Breast epithelium (tissue), 4 donors: ENCODE measurements at regions not wholly inside any gene's neighbourhood (a gene's known extent, or its start where the extent isn't known, plus 50 kb on each side); places are given as distances from the start of the nearest gene placed in this dataset.
"Not testable (repeated sequence)": the region's sequence is repeated elsewhere in the genome, so short reads cannot be mapped to it uniquely, and the experiment has no call there.

Experiments used
- DNase-seq, 2 donors: peaks; one replicate each; pipeline ENCODE4 v3.0.0-alpha.2; 2019; ENCODE audit warnings: low spot score in 2 of 2
- H3K27ac ChIP-seq, 2 donors: fragments of 200-600 bp; sonication (generic) in 1 of 2; one replicate each; pipeline ENCODE4 v1.5.1; 2016 to 2019; ENCODE audit warnings: mild to moderate bottlenecking in 1 of 2
- H3K27me3 ChIP-seq, 2 donors: fragments of 200-600 bp; sonication (generic) in 1 of 2; one replicate each; pipeline versions ENCODE4 v1.5.1 to v1.6.0; 2017 to 2019; ENCODE audit warnings: control low read depth in 1 of 2, mild to moderate bottlenecking in 1 of 2
- H3K36me3 ChIP-seq: fragments of 200-600 bp; one replicate; pipeline ENCODE4 v1.5.1; 2019
- H3K4me1 ChIP-seq, 2 donors: fragments of 200-600 bp; sonication (generic); one replicate each; pipeline ENCODE4 v1.5.1; 2016 to 2019; ENCODE audit warnings: control low read depth in 1 of 2
- H3K4me3 ChIP-seq, 3 donors: fragments of 200-600 bp; sonication (generic); 1 replicate in 2 of 3; 2 replicates in 1 of 3; pipeline ENCODE4 v1.5.1; 2016 to 2019; ENCODE audit warnings: mild to moderate bottlenecking in 3 of 3, moderate library complexity in 2 of 3
- H3K9me3 ChIP-seq, 2 donors: fragments of 200-600 bp; sonication (generic) in 1 of 2; one replicate each; pipeline ENCODE4 v1.5.1; 2016 to 2019; ENCODE audit warnings: control low read depth in 1 of 2
- POLR2A ChIP-seq: fragments of 450-650 bp; IDR thresholded peaks from one replicate; pipeline ENCODE4 v1.6.1; 2016; ENCODE audit warnings: antibody characterized with exemption, mild to moderate bottlenecking, moderate library complexity
- POLR2AphosphoS5 ChIP-seq, 3 donors: sonication (generic); formaldehyde crosslinking; IDR thresholded peaks; one replicate each; pipeline ENCODE4 v1.6.1; 2017; ENCODE audit warnings: antibody characterized with exemption in 3 of 3
- intact Hi-C: fragments of 100-400 bp; cut with DNase I; formaldehyde crosslinking; loops from one replicate; pipeline ENCODE4 v1.15.1; 2023; ENCODE audit warnings: low total_unique reads
- TF ChIP-seq, protein P1 (sequence below), 3 donors: fragments of 450-650 bp; IDR thresholded peaks; one replicate each; pipeline ENCODE4 v1.5.1; 2016 to 2017; ENCODE audit warnings: antibody characterized with exemption in 3 of 3, mild to moderate bottlenecking in 3 of 3, moderate library complexity in 3 of 3

DNA sequence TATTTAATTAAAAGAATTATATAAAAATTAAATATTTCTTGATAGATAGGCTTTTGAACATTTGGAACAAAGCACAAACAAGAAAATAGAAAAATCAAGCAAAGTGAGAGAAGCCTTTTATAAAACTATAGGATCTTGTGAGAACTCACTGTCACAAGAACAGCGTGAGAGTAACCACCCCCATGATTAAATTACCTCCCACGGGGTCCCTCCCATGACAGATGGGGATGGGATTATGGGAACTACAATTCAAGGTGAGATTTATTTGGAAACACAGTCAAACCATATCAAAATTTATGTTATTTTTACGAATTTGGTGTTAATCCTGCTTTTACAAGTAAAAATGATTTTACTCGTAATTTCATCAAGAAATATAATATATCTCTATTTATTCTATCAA is 1136.1 kb upstream of the POT1 start:
- H3K9me3 ChIP-seq: peaks cover 0 to 6% of the 10 kb centered on the region in 2 donors
- H3K4me3 ChIP-seq: no peak overlapping the region
- intact Hi-C loops: no loop called here
- H3K4me1 ChIP-seq: no peaks in the 10 kb centered on the region
- H3K36me3 ChIP-seq: peaks cover 4% of the 10 kb centered on the region
- TF ChIP-seq POLR2AphosphoS5 (IDR thresholded peaks at IDR 0.05) (no peak), POLR2A (no peak)
- TF ChIP-seq, protein P1, sequence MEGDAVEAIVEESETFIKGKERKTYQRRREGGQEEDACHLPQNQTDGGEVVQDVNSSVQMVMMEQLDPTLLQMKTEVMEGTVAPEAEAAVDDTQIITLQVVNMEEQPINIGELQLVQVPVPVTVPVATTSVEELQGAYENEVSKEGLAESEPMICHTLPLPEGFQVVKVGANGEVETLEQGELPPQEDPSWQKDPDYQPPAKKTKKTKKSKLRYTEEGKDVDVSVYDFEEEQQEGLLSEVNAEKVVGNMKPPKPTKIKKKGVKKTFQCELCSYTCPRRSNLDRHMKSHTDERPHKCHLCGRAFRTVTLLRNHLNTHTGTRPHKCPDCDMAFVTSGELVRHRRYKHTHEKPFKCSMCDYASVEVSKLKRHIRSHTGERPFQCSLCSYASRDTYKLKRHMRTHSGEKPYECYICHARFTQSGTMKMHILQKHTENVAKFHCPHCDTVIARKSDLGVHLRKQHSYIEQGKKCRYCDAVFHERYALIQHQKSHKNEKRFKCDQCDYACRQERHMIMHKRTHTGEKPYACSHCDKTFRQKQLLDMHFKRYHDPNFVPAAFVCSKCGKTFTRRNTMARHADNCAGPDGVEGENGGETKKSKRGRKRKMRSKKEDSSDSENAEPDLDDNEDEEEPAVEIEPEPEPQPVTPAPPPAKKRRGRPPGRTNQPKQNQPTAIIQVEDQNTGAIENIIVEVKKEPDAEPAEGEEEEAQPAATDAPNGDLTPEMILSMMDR (IDR thresholded peaks at IDR 0.05): no peak
- no peaks in the 10 kb centered on the region for H3K27me3 ChIP-seq
- no peak overlapping the region for H3K27ac ChIP-seq
- DNase-seq: no peak

DNA sequence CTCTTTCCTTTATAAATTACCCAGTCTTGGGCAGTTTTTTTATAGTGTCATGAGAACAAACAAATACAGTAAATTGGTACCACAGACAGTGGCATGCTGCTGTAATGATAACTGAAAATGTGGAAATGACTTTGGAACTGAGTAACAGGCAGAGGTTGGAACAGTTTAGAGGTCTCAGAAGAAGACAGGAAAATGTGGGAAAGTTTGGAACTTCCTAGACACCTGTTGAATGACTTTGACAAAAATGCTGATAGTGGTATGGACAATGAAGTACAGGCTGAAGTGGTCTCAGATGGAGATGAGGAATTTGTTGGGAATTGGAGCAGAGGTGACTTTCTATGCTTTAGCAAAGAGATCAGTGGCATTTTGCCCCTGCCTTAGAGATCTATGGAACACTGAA is 1128.4 kb upstream of the POT1 start:
- Histone ChIP-seq H3K27me3 (no peaks in the 10 kb centered on the region), H3K36me3 (peaks cover 2% of the 10 kb centered on the region), H3K4me1 (no peaks in the 10 kb centered on the region), H3K9me3 (peaks cover 0 to 4% of the 10 kb centered on the region in 2 donors), H3K27ac (no peak overlapping the region), H3K4me3 (no peak overlapping the region)
- intact Hi-C loops: no loop called here
- no peak for DNase-seq
- TF ChIP-seq POLR2AphosphoS5 (IDR thresholded peaks at IDR 0.05) (no peak), POLR2A (no peak)
- TF ChIP-seq, protein P1 (IDR thresholded peaks at IDR 0.05): no peak

DNA sequence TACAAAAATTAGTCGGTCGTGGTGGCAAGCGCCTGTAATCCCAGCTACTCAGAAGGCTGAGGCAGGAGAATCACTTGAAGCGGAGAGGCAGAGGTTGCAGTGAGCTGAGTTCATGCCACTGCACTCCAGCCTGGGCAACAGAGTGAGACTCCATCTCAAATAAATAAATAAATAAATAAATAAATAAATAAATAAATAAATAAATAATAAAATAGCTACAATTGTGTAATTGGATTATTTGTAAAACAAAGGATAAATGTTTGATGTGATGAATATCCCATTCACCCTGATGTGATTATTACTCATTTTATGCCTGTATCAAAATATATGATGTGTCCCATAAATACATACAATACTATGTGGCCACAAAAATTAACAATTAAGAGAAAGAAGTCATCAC is 1127.0 kb upstream of the POT1 start:
- H3K4me1 ChIP-seq, H3K4me3 ChIP-seq, H3K9me3 ChIP-seq, H3K27me3 ChIP-seq, DNase-seq, intact Hi-C loops, H3K27ac ChIP-seq, H3K36me3 ChIP-seq: not testable (repeated sequence)

DNA sequence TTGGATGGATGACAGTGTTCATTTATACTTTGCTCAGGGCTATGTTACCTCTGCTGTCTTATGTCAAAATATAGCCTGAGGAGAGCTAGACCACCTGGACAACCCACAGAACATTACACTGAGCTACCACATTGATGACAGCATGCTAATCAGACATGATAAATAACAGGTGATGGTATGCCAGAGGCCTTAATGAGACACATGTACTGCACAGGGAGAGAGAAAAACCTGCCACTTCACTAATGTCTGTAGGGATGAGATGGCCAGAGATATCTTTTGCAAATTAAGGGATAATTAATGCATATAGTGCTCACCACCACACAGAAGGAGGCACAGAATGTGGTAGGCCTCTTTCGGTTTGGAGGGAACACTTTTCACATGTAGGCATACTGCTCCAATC is 1122.6 kb upstream of the POT1 start:
- no peaks in the 10 kb centered on the region for H3K4me1 ChIP-seq
- no peak overlapping the region for H3K4me3 ChIP-seq
- no peaks in the 10 kb centered on the region for H3K9me3 ChIP-seq
- H3K36me3 ChIP-seq: no peaks in the 10 kb centered on the region
- H3K27ac ChIP-seq: no peak overlapping the region
- intact Hi-C loops: no loop called here
- no peaks in the 10 kb centered on the region for H3K27me3 ChIP-seq
- DNase-seq: no peak
- TF ChIP-seq POLR2AphosphoS5 (IDR thresholded peaks at IDR 0.05) (no peak), POLR2A (no peak)
- TF ChIP-seq, protein P1 (IDR thresholded peaks at IDR 0.05): no peak

DNA sequence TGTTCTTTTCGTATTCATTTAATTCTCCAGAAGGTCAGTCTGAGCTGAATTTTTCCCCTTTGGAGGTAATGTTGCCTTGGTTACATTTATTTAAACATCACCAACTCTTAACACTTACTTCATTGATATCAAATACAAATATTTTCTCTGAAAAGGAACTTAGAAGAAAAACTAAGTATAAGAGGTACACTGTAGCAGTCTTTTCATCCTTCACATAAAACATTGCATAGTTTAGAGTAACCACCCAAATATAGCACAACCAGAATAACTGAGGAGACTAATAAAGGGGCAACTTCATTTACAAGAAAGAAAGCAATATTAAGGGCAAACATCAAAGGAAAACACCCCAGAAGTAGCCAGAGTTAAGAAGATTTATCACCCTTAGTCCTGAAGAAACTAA is 1115.0 kb upstream of the POT1 start:
- Histone ChIP-seq H3K4me1 (no peaks in the 10 kb centered on the region), H3K9me3 (peaks cover 0 to 4% of the 10 kb centered on the region in 2 donors), H3K27ac (no peak overlapping the region), H3K4me3 (no peak overlapping the region), H3K27me3 (no peaks in the 10 kb centered on the region), H3K36me3 (no peaks in the 10 kb centered on the region)
- intact Hi-C loops: no loop called here
- DNase-seq: no peak
- TF ChIP-seq POLR2AphosphoS5 (IDR thresholded peaks at IDR 0.05): no peak
- TF ChIP-seq, protein P1 (IDR thresholded peaks at IDR 0.05): no peak
- TF ChIP-seq POLR2A: no peak

DNA sequence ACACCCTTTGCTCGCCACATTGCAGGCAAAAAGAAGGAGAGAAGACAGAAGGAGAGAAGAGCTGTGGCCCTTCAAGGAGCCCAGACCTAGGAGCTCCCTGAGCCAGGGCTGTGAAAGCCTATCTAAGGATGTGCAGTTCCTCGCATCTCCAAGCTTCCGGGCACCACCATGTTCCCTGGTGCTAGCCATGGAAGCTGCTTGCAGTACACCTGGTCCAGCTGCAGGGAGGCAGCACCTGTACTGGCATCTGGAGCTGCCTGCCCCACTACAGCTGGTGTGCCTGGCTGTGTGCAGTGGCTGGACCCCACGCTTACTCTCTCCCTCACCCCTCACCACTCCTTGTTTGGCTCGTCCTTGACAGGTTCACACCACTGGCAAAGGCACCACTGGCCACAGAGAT is 1111.8 kb upstream of the POT1 start:
- Histone ChIP-seq H3K9me3 (peaks cover 0 to 4% of the 10 kb centered on the region in 2 donors), H3K4me1 (no peaks in the 10 kb centered on the region), H3K4me3 (no peak overlapping the region), H3K27me3 (no peaks in the 10 kb centered on the region), H3K27ac (no peak overlapping the region), H3K36me3 (no peaks in the 10 kb centered on the region)
- TF ChIP-seq POLR2AphosphoS5 (IDR thresholded peaks at IDR 0.05) (no peak), POLR2A (no peak)
- TF ChIP-seq, protein P1 (IDR thresholded peaks at IDR 0.05): no peak
- intact Hi-C loops: no loop called here
- DNase-seq: no peak
